Kidney (tissue), 13 donors: ENCODE measurements at regions not wholly inside any gene's neighbourhood (a gene's known extent, or its start where the extent isn't known, plus 50 kb on each side); places are given as distances from the start of the nearest gene placed in this dataset.

Source experiments
- DNase-seq, 5 donors: peaks; one replicate each; pipeline ENCODE4 v3.0.0-alpha.2; 2013 to 2020
- FAIRE-seq: peaks from 2 replicates; lab custom pipeline; 2012; peaks lifted over from hg19 to GRCh38; lab: Jason Lieb, UNC
- H3K27ac ChIP-seq, 2 donors: one replicate each; pipeline ENCODE4 v1.7.0; 2013; ENCODE audit warnings: low read depth in 2 of 2, low read length in 2 of 2, inconsistent platforms in 1 of 2
- H3K27me3 ChIP-seq: one replicate; pipeline ENCODE4 v1.7.1; 2013; ENCODE audit warnings: low read length, inconsistent platforms; ENCODE audit not compliant: control insufficient read depth, insufficient read depth
- H3K36me3 ChIP-seq, 3 donors: one replicate each; pipeline versions ENCODE4 v1.7.0 to v1.7.1; 2013; ENCODE audit warnings: low read length in 3 of 3, control low read depth in 1 of 3, inconsistent platforms in 1 of 3; ENCODE audit not compliant: insufficient read depth in 3 of 3, control insufficient read depth in 2 of 3
- H3K4me1 ChIP-seq, 3 donors: one replicate each; pipeline versions ENCODE4 v1.7.0 to v1.7.1; 2013; ENCODE audit warnings: low read length in 3 of 3, inconsistent platforms in 1 of 3, low read depth in 1 of 3; ENCODE audit not compliant: control insufficient read depth in 2 of 3, insufficient read depth in 2 of 3
- H3K4me3 ChIP-seq, 3 donors: one replicate each; pipeline versions ENCODE4 v1.7.0 to v1.8.1; 2013; ENCODE audit warnings: low read length in 3 of 3, control low read depth in 1 of 3, inconsistent platforms in 1 of 3
- H3K9ac ChIP-seq, 3 donors: one replicate each; pipeline versions ENCODE4 v1.7.0 to v1.7.1; 2013; ENCODE audit warnings: low read length in 3 of 3, control low read depth in 1 of 3, inconsistent platforms in 1 of 3
- H3K9me3 ChIP-seq, 3 donors: one replicate each; pipeline versions ENCODE4 v1.7.0 to v1.7.1; 2013; ENCODE audit warnings: low read length in 3 of 3, control low read depth in 1 of 3, inconsistent platforms in 1 of 3; ENCODE audit not compliant: control insufficient read depth in 2 of 3, insufficient read depth in 1 of 3
- intact Hi-C: fragments of 100-400 bp; cut with DNase I; formaldehyde crosslinking; loops from one replicate; pipeline ENCODE4 v1.11.1; 2022
- TF ChIP-seq, protein P1 (sequence below): IDR thresholded peaks from 3 replicates; pipeline ENCODE4 v1.5.1; 2012; ENCODE audit warnings: mild to moderate bottlenecking, moderate library complexity, borderline replicate concordance; ENCODE audit not compliant: insufficient read depth; ENCODE audit errors: extremely low read depth
- donor health status: control.
- donor health status: control.
- donor health status: control.
- donor health status: control.
- donor health status: control.
- donor health status: DM: yes; HTN: yes; CAD: no.
- donor health status: Normal renal cell carcinoma (clear cell type).

GRCh38 chr10:120308589-120308988, 148.4 kb upstream of the PLPP4 start:
- H3K9me3 ChIP-seq: no peaks in the 10 kb centered on the region
- TF ChIP-seq, protein P1, sequence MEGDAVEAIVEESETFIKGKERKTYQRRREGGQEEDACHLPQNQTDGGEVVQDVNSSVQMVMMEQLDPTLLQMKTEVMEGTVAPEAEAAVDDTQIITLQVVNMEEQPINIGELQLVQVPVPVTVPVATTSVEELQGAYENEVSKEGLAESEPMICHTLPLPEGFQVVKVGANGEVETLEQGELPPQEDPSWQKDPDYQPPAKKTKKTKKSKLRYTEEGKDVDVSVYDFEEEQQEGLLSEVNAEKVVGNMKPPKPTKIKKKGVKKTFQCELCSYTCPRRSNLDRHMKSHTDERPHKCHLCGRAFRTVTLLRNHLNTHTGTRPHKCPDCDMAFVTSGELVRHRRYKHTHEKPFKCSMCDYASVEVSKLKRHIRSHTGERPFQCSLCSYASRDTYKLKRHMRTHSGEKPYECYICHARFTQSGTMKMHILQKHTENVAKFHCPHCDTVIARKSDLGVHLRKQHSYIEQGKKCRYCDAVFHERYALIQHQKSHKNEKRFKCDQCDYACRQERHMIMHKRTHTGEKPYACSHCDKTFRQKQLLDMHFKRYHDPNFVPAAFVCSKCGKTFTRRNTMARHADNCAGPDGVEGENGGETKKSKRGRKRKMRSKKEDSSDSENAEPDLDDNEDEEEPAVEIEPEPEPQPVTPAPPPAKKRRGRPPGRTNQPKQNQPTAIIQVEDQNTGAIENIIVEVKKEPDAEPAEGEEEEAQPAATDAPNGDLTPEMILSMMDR: no peak
- H3K4me3 ChIP-seq: no peak overlapping the region
- DNase-seq (no peak), FAIRE-seq (no peak)
- H3K27me3 ChIP-seq: no peaks in the 10 kb centered on the region
- H3K27ac ChIP-seq: no peak overlapping the region
- H3K36me3 ChIP-seq: no peaks in the 10 kb centered on the region
- no peaks in the 10 kb centered on the region for H3K4me1 ChIP-seq
- intact Hi-C loops: no loop called here
- no peak overlapping the region for H3K9ac ChIP-seq

GRCh38 chr10:120313715-120314114, 143.3 kb upstream of the PLPP4 start:
- DNase-seq (no peak), FAIRE-seq (no peak)
- Histone ChIP-seq H3K27ac (no peak overlapping the region), H3K4me3 (no peak overlapping the region), H3K9ac (no peak overlapping the region), H3K9me3 (no peaks in the 10 kb centered on the region), H3K27me3 (no peaks in the 10 kb centered on the region), H3K4me1 (no peaks in the 10 kb centered on the region), H3K36me3 (no peaks in the 10 kb centered on the region)
- intact Hi-C loops: no loop called here
- TF ChIP-seq, protein P1: no peak

GRCh38 chr10:120314442-120314841, 142.6 kb upstream of the PLPP4 start:
- Histone ChIP-seq H3K9ac (no peak overlapping the region), H3K27me3 (no peaks in the 10 kb centered on the region), H3K36me3 (no peaks in the 10 kb centered on the region), H3K4me1 (no peaks in the 10 kb centered on the region), H3K4me3 (no peak overlapping the region), H3K9me3 (no peaks in the 10 kb centered on the region), H3K27ac (no peak overlapping the region)
- no peak for FAIRE-seq
- TF ChIP-seq, protein P1: no peak
- intact Hi-C loops: no loop called here
- DNase-seq: peak in 1 of 5 donors; percentile 15

DNA sequence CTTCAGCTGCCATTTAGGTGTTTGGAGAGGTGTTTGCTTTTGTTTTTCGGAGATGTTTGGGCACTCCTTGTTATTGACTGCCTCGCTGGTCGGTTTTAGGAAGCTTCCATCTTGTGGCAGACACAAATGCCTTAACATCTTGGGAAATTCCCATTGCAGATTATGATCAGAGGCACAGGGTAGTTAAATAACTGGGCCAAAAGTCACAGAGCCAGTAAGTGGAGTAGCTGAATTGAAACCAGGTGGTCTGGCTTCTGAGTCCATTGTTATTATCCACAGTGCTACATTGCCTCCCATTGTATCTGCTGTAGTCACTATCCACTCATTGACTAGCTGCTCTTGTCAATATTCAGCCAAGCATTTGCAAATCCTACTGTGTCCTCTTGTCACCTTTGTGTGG, 138.2 kb upstream of the PLPP4 start:
- no peak for FAIRE-seq
- TF ChIP-seq, protein P1: no peak

More for the DNA sequence above, 138.2 kb upstream of the PLPP4 start:
- Histone ChIP-seq H3K36me3 (no peaks in the 10 kb centered on the region), H3K4me3 (no peak overlapping the region), H3K27ac (no peak overlapping the region), H3K27me3 (no peaks in the 10 kb centered on the region), H3K9ac (no peak overlapping the region), H3K9me3 (no peaks in the 10 kb centered on the region), H3K4me1 (no peaks in the 10 kb centered on the region)
- no peak for DNase-seq
- intact Hi-C loops: no loop called here
